ELR (cell line): ENCODE measurements at regions not wholly inside any gene's neighbourhood (a gene's known extent, or its start where the extent isn't known, plus 50 kb on each side); places are given as distances from the start of the nearest gene placed in this dataset.

ENCODE experiments used
- DNase-seq: peaks from one replicate; pipeline ENCODE4 v3.0.0-alpha.2; 2015; ENCODE audit warnings: low read depth

GRCh38 chr12:4024701-4025100 lies 151.5 kb upstream of the PARP11 start:
- no peak for DNase-seq

DNA sequence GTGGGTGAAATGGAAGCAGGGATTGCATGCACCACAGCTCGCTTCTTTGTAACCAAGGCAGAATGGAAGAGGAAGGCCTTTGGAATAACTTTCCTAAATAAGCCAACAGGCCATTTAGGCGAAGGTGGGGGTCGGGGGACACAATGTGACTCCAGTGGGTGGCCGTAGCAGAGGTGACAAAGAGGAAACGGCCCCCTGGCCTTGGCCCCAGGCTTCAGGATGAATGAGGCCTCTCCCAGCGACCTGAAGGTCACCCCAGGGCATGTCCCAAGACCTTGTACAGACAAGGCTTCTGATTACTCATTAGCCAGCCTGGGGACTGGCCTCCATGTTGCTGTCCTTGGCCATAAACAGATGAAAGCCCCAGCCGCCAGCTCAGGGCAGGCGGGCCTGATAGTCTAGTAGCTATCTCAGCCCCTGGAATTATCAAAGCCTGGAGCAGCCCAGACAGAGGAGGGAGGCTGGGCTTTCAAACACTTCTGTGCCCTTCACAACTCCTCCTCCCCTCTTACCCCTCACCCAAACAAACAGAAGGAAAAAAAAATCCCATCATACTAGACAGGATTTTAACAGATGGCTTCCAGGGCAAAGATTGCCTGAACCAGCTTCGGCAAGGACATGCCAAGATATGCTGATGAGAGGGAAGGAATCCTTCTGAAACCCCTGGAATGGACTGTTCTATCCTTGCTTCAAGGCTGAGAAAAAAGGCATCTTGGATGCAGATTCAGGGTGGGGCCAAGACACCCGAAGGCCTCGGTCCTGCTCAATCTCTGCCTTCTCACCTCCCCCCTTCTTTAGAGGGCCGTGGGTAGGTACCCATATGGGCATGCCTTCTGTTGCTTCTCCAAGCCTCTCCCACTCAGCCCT lies 142.3 kb upstream of the PARP11 start:
- no peak for DNase-seq

DNA sequence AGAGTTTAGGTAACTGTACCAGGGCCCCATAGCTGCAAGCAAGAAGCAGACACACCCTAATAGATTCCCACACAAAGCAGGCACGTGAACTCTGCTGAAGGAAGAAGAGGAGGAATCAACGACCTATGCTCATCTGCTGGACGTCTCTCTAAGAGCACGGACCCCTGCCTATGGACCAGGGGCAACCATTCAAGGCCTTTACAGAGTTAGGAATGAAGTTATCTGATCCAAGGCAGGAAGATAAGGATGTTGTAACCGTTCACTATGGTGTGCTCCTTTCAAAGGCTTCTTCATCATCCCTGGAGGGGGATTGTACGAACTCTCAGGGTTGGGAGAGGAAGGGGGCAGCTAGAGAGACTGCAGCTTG lies 141.6 kb upstream of the PARP11 start:
- DNase-seq, result no peak

GRCh38 chr12:4014444-4014843 lies 141.2 kb upstream of the PARP11 start:
- DNase-seq, result no peak

DNA sequence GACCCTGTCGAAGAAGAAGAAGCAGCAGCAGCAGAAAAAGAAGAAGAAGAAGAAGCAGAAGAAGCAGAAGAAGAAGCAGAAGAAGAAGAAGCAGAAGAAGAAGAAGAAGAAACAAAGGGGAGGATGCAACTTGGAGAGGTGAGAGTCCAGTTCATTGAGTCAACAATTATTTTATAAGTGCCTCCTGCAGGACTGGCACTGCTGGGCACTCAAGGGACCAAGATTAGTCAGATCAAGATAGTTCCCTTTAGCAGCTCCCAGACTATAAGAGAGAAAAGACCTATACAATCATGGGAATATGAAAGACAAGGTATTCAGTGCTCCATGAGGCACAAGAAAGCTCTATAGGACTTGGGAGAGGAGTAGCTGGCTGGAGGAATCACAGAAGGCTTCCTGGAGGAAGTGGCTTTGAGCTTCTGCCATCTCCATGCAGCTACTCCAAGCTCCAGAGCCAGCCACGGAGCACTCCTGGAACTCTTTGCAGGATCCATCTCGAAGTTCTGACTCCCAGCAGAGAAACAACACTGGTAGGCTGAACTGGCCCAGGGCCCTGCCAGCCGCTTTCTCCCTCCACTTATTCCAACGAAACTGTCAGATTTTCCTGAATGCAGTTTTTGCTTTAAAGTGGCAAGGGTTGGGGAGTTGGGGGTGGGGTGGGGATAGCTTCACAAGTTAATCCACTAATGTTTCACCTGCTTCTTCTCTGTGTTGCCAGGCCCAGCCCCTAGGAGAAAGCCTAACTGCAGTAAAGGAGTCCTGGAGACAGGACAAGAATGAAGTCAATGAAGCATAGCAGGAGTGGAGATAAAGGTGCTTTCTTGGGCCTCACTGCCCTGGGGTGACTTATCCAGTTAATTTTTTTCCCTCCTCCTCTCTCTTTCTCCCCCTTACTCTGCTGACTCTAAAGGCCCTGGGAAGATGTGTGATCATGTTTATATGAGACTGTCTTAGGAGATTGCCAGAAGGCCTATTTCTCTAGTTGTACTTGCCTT lies 140.1 kb upstream of the PARP11 start:
- no peak for DNase-seq

DNA sequence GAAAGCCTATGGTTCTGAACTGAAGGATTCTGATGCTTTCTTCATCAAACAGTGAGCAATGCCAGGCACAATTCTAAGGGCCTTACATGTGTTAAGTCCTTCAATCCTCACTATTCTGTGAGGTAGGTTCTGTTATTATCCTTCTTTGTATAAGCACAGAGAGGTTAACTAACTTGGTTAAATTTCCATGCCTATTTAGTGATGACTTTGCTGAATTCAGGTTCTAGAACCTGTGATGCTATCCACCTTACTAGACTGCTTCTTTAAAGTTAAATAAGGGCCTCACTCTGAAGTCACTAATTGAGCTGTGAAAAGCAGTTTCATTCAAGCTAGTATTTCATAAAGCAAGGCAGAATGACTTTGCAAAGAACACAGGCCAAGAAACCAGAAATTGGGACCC lies 138.9 kb upstream of the PARP11 start:
- DNase-seq, result no peak

GRCh38 chr12:4011597-4011996 lies 138.4 kb upstream of the PARP11 start:
- peak; percentile 36 for DNase-seq

- DNase-seq, result no peak
These were observed 136.9 kb upstream of the PARP11 start for GRCh38 chr12:4009979-4010704.

DNA sequence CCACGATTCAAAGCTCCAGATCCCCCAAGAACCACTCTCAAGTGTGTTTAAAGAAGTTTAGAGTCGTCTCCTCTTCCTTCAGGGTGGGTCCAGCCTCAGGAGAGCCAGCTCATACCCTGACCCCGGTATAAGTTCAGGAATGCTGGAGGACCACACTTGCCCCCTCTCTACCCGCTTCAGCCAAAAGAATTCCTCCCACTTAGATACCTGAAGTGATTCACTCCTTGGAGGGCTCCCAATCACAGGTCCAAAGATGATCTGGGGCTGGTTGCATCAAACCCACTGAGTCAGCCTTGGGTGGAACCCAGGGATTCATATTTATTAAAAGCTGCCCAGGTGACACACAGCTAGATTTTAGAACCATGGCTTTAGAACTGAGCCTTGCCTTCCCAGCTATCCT lies 133.5 kb upstream of the PARP11 start:
- DNase-seq, result no peak

DNA sequence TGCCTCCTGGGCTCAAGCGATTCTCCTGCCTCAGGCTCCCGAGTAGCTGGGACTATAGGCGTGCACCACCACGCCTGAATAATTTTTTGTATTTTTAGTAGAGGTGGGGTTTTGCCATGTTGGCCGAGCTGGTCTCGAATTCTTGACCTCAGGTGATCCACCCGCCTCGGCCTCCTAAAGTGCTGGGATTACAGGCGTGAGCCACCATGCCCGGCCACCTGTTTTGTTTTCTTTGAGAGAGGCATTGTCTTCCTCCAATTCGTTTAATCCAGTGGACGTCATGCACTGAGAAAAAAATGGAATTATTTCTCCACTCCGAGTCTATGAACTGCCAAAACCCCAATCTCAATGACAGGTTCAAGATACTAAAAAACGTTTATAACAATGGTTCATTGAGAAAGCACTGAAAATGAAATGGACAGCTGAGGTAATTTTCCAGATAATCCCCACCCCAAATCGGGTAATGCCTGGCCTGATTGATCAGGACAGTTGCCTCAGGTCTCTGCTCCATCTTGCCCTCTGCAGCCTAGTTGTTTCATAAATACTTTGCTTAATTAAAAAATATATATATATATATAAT lies 132.7 kb upstream of the PARP11 start:
- no peak for DNase-seq

- no peak for DNase-seq
These were observed 130.4 kb upstream of the PARP11 start for GRCh38 chr12:4003576-4003975.

DNA sequence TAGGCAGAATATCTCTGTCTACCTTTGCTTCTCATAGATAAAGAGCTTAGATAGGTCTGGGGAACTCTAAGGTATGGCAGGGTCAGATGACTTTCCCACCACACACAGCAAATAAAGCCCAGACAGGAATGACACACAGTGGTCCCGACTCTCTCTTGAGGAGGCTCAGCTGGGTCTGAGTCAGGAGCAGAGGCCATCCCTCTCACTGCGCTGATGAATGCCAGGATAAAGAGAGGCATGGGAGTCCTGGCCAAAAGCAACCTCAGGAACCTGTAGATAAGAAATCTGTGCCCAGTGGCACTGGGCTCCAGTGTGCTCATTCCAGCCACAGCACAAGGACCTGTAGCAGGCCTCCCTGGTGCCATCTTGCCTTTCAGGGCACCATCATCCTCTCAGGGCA lies 129.4 kb upstream of the PARP11 start:
- no peak for DNase-seq

DNA sequence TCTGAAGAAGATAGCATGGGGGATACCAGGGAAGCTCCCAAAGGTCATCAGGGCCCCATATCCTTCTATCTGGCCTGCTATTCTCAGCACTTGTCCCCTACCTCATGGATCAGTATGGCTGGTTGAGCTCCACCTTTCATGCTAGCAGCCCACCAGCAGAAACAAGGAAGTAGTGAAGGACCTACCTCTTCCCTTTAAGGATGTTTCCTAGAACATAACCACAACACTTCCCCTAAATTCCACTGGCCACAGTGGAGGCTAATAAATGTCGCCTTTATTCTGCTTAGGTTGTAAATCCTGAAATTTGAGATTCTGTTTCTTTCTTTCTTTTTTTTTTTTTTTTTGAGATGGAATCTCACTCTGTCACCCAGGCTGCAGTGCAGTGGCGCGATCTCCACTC lies 128.6 kb upstream of the PARP11 start:
- no peak for DNase-seq

GRCh38 chr12:4001031-4001430 lies 127.8 kb upstream of the PARP11 start:
- no peak for DNase-seq

- DNase-seq, result no peak
These were observed 126.7 kb upstream of the PARP11 start for GRCh38 chr12:3999904-4000303.

DNA sequence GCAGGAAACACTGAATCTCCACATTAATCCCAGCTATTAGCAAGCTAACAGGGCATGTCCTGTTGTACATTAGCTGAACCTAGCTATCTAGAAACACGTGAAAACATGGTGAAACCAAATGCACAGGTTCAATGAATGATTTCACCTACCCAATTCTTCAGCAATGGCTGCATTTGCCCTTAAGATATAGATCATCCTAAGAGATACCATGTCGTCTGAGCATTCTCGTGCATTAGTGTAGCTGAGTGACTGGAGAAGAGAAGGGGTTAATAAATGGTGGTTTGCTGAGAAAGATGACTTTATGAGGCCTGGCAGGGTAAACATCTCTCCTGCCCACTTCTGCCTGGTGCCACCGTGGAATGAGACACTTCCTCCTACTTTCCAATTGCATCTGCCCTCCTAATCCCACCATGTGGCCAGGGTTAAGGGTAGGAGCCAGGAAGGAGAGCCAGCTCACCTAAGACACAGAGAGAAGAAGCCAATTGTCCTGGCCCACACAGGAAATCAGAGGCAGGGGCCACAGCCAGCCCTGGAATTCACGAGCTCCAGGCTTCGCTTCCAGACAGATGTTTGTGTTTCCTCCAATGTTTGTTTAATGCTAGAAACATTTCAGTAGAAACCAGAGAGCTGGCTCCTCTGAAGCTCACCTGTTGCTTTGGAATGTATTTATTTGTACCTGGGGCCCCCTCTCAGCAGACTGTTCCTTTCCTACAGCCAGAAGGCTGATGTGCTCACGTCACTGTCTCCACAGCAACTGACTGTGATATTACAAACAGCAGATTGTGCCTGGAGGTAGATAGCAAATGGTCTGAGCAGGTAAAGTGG lies 126.0 kb upstream of the PARP11 start:
- no peak for DNase-seq

- DNase-seq, result no peak
These were observed 125.2 kb upstream of the PARP11 start for GRCh38 chr12:3998397-3998796.

- DNase-seq, result no peak
These were observed 123.1 kb upstream of the PARP11 start for GRCh38 chr12:3996322-3996721.

DNA sequence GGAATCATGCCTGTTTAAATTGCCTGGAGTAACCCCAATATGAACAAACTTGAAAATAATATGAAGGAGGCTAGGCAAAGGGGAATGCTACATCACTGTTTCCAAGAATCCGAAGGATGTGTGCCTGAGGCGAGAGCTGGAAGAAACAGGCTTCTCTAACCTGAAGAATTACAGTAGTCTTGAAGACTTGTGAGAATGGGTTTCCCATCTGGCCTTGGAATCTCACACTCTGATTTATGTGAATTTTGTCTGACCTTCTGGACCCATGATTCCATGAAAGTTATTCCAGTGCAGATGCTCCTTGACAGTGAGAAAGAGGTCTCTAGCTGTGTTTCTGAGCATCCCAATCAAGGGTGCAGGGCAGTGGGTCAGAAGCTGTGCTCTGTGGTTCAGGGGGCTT lies 122.1 kb upstream of the PARP11 start:
- no peak for DNase-seq

DNA sequence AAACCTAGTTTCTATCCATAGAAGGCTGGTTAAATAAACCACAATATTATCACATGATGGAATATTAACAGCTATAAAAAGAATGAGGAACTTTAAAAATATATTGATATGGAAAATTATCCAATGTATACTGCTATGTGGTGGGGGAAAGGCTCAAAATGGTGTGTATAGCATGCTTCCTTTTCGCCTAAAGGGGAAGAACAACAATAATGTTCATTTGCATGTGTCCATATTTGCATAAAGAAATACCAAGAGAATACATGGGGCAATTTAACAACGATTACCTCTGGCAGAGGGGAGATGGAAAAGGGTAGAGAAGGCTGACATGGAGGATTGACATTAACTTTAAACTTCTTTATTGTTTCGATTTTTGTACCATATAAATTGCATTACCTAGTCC lies 121.3 kb upstream of the PARP11 start:
- no peak for DNase-seq

GRCh38 chr12:3992945-3993344 lies 119.7 kb upstream of the PARP11 start:
- no peak for DNase-seq
